A673 (cell line): ENCODE measurements at regions not wholly inside any gene's neighbourhood (a gene's known extent, or its start where the extent isn't known, plus 50 kb on each side); places are given as distances from the start of the nearest gene placed in this dataset.

Source experiments
- BruUV-seq: library from RNA; stranded (reverse); fragments of 400-500 nt; replicated peaks from 2 replicates; lab custom pipeline; 2021; lab: Mats Ljungman, UMichigan
- CTCF ChIA-PET: fragments of 300-600 bp; sonication (Branson Sonifier 250); formaldehyde crosslinking; loops from one replicate; lab custom pipeline; 2022; ENCODE audit warnings: antibody characterized with exemption; lab: Charles Lee
- POLR2A ChIA-PET: fragments of 300-600 bp; sonication (Branson Sonifier 250); formaldehyde crosslinking; loops from one replicate; lab custom pipeline; 2022; ENCODE audit warnings: antibody characterized with exemption; ENCODE audit not compliant: low non-redundant PET; lab: Charles Lee
- DNase-seq: peaks from one replicate; pipeline ENCODE4 v3.0.0-alpha.2; 2015; ENCODE audit warnings: low spot score
- H3K27ac ChIP-seq: fragments of 200-600 bp; sonication (generic); 2 replicates; pipeline ENCODE4 v1.5.1; 2016; ENCODE audit warnings: mixed run types, low read depth, mild to moderate bottlenecking, mixed read lengths, antibody characterized with exemption, low read length; ENCODE audit not compliant: poor library complexity, severe bottlenecking
- H3K27me3 ChIP-seq: fragments of 200-600 bp; sonication (generic); replicated peaks from 2 replicates; pipeline ENCODE4 v1.6.1; 2017; ENCODE audit warnings: mixed run types, low read depth, mild to moderate bottlenecking, mixed read lengths, antibody characterized with exemption, low read length; ENCODE audit not compliant: insufficient read depth, poor library complexity
- H3K36me3 ChIP-seq: fragments of 200-600 bp; sonication (generic); 2 replicates; pipeline ENCODE4 v1.6.1; 2016; ENCODE audit warnings: mixed run types, mild to moderate bottlenecking, mixed read lengths, antibody characterized with exemption, low read length; ENCODE audit not compliant: insufficient read depth, poor library complexity, severe bottlenecking
- H3K4me1 ChIP-seq: fragments of 200-600 bp; sonication (generic); 2 replicates; pipeline ENCODE4 v1.6.1; 2017; ENCODE audit warnings: mixed run types, mild to moderate bottlenecking, mixed read lengths, antibody characterized with exemption, low read length; ENCODE audit not compliant: insufficient read depth, poor library complexity, severe bottlenecking
- H3K4me3 ChIP-seq: fragments of 200-600 bp; sonication (generic); 2 replicates; pipeline ENCODE4 v1.5.1; 2016; ENCODE audit warnings: low read depth, mixed run types, mild to moderate bottlenecking, mixed read lengths, low read length; ENCODE audit not compliant: poor library complexity, severe bottlenecking
- H3K9me3 ChIP-seq: fragments of 200-600 bp; sonication (generic); 2 replicates; pipeline ENCODE4 v1.6.1; 2016; ENCODE audit warnings: mixed run types, low read depth, mild to moderate bottlenecking, mixed read lengths, antibody characterized with exemption, low read length; ENCODE audit not compliant: poor library complexity, severe bottlenecking
- EZH2 ChIP-seq: fragments of 200-600 bp; sonication (generic); IDR thresholded peaks from 2 replicates; pipeline ENCODE4 v1.6.1; 2017; ENCODE audit warnings: borderline replicate concordance, low read depth, mild to moderate bottlenecking, mixed read lengths, antibody characterized with exemption, low read length; ENCODE audit not compliant: poor library complexity, severe bottlenecking
- intact Hi-C: fragments of 100-400 bp; cut with micrococcal nuclease; formaldehyde crosslinking; loops from one replicate; pipeline ENCODE4 v1.10.0; 2022; ENCODE audit not compliant: unreplicated experiment
- TF ChIP-seq, protein P1 (sequence below): fragments of 300-800, 200-600 bp; sonication (generic); conservative IDR thresholded peaks from 2 replicates; pipeline ENCODE4 v1.5.1; 2017; ENCODE audit warnings: low read depth, mild to moderate bottlenecking, antibody characterized with exemption, low read length, moderate library complexity, mixed read lengths

DNA sequence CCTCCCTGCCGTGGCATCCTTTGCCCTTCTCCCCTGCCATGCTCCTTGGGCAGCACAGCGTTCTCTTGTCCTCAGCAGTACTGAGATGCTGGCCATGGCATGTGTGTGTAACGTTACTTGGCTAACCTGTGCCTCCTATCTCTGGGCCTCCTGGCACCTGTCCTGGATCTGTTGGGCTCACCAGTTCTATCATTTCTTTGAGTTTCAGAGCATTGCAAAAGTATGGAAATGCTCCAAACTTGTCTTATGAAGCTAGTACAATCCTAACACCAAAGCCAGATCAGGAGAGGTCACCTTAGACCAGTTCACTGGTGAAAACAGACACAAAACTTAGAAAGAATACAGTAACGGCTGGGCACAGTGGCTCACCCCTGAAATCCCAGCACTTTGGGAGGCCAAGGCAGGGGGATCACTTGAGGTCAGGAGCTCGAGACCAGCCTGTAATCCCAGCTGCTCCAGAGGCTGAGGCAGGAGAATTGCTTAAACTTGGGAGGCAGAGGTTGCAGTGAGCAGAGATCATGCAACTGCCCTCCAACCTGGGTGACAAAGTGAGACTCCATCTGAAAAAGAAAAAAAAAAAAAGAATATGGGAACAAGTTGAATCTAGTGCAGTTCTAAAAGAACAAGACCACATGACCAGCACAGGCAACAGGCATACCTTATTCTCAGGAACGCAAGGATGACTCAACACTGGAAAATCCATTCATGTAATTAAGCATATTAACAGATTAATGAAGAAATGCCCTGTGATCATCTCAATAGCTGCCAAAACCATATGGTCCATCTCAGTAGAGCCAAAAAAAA lies 62.4 kb upstream of the TRPM1 start:
- POLR2A ChIA-PET, result no interaction called here
- intact Hi-C loops, result no loop called here

DNA sequence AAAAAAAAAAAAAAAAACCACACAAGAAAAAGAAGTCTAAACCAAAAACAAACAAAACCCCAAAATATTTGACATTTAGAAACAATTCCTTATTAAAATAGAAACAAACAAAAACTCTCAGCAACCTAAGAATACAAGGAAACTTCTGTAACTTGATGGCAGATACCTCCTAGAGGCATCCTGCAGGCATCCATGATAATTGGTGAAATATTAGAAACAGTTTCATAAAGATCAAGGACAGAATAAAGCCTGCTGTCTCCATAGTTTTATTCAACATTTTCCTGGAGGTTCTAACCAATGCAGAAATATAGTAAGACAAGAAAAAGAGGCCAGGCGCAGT lies 63.0 kb upstream of the TRPM1 start:
- intact Hi-C loops, result no loop called here
- no peak overlapping the region for H3K4me3 ChIP-seq
- POLR2A ChIA-PET, result no interaction called here
- no TSS peak for BruUV-seq
- H3K9me3 ChIP-seq, result no peaks in the 10 kb centered on the region
- CTCF ChIA-PET, result no interaction called here
- no peaks in the 10 kb centered on the region for H3K36me3 ChIP-seq
- no peak overlapping the region for H3K27ac ChIP-seq
- DNase-seq, result no peak
- no peak for TF ChIP-seq EZH2
- TF ChIP-seq, protein P1, sequence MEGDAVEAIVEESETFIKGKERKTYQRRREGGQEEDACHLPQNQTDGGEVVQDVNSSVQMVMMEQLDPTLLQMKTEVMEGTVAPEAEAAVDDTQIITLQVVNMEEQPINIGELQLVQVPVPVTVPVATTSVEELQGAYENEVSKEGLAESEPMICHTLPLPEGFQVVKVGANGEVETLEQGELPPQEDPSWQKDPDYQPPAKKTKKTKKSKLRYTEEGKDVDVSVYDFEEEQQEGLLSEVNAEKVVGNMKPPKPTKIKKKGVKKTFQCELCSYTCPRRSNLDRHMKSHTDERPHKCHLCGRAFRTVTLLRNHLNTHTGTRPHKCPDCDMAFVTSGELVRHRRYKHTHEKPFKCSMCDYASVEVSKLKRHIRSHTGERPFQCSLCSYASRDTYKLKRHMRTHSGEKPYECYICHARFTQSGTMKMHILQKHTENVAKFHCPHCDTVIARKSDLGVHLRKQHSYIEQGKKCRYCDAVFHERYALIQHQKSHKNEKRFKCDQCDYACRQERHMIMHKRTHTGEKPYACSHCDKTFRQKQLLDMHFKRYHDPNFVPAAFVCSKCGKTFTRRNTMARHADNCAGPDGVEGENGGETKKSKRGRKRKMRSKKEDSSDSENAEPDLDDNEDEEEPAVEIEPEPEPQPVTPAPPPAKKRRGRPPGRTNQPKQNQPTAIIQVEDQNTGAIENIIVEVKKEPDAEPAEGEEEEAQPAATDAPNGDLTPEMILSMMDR, result no peak
- H3K27me3 ChIP-seq, result no peaks in the 10 kb centered on the region
- no peaks in the 10 kb centered on the region for H3K4me1 ChIP-seq

More for the DNA sequence above, 62.4 kb upstream of the TRPM1 start:
- no TSS peak for BruUV-seq
- Histone ChIP-seq H3K4me1 (no peaks in the 10 kb centered on the region), H3K27ac (no peak overlapping the region), H3K9me3 (no peaks in the 10 kb centered on the region), H3K4me3 (no peak overlapping the region), H3K27me3 (no peaks in the 10 kb centered on the region), H3K36me3 (no peaks in the 10 kb centered on the region)
- CTCF ChIA-PET, result no interaction called here
- DNase-seq, result no peak
- TF ChIP-seq, protein P1, result no peak
- TF ChIP-seq EZH2, result no peak

DNA sequence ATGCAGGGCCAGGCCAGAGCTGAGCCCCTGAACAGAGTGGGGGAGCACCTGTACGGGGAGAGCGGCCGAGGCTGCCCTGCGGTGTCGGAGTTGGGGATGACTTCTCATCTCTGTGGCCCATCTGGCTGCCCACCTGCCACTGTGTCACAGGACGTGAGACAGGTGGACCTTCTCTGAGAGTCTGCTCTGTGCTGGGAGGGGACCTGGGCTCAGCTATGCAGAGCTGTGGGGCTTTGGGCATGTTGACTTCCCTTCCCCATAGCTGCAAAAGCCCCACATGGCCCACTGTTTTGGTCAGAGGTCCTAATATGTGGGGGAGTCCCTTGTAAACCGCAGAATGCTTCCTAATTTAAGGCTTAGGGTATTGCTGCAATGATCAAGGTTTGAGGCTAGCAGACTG lies 68.0 kb upstream of the TRPM1 start:
- intact Hi-C loops, result no loop called here
- no peak for DNase-seq
- no peaks in the 10 kb centered on the region for H3K4me1 ChIP-seq
- POLR2A ChIA-PET, result no interaction called here
- no peaks in the 10 kb centered on the region for H3K9me3 ChIP-seq
- TF ChIP-seq EZH2, result no peak
- TF ChIP-seq, protein P1, result no peak
- H3K27me3 ChIP-seq, result no peaks in the 10 kb centered on the region
- no TSS peak for BruUV-seq
- CTCF ChIA-PET, result no interaction called here
- no peak overlapping the region for H3K27ac ChIP-seq
- no peaks in the 10 kb centered on the region for H3K36me3 ChIP-seq
- no peak overlapping the region for H3K4me3 ChIP-seq
